Activated T-helper 1 cell treated with Interleukin-2 at 50 U/mL for 16 hours (primary cell): ENCODE measurements at regions not wholly inside any gene's neighbourhood (a gene's known extent, or its start where the extent isn't known, plus 50 kb on each side); places are given as distances from the start of the nearest gene placed in this dataset.

ENCODE experiments used
- DNase-seq: peaks from one replicate; pipeline ENCODE4 v3.0.0-alpha.2; 2020; ENCODE audit warnings: low read depth

DNA sequence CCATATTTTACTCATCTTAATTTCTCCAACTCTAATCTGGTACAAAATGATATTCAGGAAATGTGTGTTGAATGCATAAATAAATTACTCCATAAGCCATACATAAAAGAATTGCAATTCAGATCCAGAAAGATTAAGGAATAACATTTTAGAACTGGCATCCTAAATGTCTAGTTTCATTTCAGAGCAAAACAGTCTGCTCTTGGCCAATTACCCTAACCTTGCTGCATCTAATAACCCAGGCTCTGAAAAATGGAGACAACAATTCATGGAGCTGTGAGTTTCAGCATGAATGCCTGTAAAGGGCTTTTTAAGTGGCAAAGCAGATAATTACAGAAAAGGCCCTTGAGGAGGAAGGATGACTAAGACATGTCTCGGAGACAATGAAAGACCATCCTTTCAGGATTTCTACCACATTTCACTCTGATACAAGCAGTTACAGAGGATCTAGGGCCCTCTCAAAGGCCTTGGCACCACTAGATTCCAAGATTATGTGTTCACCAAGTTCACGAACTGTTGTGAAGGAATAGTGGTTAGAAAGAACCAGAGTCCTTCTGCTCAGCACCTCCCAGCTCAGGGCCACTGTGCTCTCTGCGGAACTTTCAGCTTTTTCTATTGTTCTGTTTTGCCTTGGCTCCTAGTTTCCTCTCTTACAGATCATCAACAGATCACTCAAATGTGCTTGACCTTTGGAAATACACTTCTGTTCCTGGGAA, 157.6 kb upstream of the BLID start:
- no peak for DNase-seq

GRCh38 chr11:122271745-122272144, 155.7 kb upstream of the BLID start:
- DNase-seq, result no peak

DNA sequence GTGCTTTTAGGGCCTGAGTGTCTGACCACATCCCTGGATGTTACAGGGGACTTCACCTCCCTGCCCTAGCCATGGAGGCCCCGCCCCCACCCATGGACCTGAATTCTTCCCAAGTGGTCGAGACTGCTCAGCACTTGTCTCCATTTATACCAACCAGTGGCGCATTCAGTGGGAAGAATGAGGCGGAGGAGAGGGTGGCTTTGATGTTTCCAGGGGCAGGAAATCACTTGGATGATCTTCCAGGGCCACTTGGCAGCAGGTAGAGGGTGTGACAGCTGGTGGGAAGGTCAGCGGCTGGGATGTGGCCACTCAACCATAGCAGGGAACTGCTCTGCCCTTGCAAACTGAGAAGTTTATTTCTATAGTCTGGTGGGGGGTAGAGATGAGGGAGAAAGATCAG, 155.1 kb upstream of the BLID start:
- no peak for DNase-seq

- no peak for DNase-seq
These were observed 154.5 kb upstream of the BLID start for GRCh38 chr11:122270535-122270934.

- no peak for DNase-seq
These were observed 153.8 kb upstream of the BLID start for GRCh38 chr11:122269824-122270223.

DNA sequence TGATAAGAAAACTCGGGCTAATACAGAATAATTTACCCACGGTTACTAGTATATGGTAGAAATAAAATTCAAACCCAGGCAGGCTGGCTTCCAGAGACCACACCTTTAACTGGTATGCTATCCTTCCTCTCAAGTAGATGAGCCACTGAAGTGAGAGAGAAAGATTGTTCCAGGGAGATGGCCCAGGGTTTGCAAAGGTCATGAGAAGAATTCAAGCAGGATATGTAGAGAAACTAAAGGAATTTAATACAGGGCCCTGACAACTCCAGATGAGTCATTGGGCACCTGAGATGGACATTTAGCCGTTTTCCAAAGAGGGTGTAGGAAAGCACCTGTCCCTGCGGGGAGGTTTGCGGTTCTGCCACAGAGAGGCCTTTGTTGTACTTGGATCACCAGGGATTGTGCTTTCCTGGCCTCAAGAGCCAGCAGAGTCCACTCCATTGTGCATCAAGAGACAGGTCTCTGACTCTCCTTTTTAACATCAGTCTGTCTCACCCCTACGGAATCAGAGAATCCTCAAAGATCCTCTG, 152.7 kb upstream of the BLID start:
- no peak for DNase-seq

DNA sequence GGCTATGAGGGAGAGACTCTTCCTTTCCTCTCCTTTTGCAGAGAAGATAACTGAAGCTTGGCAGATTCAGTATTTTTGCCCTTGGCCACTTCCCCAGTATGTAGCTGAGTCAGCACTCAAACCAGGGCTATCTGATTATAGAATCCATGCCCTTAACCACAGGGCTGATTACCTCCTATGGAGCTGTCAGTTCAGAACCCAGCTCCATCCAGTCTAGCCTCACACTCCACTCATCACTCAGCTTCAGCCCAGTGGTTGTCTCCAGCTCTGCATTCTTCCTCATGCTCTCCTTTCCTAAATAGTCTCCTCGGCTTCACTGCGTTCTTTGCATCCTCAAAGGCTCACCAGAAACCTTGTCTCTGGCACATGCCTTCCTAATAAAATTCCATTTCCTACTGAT, 151.6 kb upstream of the BLID start:
- no peak for DNase-seq

DNA sequence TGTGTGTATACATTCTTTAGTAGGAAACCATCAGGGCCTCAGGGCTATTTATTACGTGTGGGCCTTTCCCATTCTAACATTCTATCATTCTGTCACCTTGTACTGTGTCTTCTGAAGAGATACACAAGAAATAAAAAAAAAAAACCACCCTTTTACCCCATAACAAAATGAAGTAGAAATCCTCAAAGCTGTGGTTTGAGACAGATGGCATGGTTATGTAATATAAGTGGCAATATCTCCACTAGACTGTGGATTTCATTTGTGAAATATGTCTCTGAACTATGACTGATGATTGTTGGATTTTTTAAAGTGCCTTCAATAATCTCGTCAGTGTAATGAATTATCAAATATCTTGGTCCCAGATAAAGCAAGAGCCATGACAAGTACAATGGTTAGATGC, 150.0 kb upstream of the BLID start:
- DNase-seq, result no peak

GRCh38 chr11:122264121-122264520, 148.1 kb upstream of the BLID start:
- no peak for DNase-seq

DNA sequence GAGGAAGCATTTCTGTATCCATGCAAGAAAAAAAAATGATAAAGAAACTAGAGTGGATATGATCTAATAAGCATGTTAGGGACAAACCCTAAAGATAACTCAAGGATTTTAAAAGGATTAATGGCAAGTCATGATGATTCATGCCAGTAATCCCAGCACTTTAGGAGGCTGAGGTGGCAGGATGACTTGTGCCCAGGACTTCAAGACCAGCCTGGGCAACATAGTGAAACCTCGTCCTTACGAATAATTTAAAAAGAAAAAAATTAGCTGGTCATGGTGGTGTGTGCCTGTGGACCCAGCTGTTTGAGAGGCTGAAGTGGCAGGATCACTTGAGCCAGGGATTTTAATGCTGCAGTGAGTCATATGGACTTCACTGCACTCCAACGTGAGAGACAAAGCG, 145.5 kb upstream of the BLID start:
- no peak for DNase-seq

- DNase-seq, result no peak
These were observed 143.3 kb upstream of the BLID start for GRCh38 chr11:122259195-122259821.

DNA sequence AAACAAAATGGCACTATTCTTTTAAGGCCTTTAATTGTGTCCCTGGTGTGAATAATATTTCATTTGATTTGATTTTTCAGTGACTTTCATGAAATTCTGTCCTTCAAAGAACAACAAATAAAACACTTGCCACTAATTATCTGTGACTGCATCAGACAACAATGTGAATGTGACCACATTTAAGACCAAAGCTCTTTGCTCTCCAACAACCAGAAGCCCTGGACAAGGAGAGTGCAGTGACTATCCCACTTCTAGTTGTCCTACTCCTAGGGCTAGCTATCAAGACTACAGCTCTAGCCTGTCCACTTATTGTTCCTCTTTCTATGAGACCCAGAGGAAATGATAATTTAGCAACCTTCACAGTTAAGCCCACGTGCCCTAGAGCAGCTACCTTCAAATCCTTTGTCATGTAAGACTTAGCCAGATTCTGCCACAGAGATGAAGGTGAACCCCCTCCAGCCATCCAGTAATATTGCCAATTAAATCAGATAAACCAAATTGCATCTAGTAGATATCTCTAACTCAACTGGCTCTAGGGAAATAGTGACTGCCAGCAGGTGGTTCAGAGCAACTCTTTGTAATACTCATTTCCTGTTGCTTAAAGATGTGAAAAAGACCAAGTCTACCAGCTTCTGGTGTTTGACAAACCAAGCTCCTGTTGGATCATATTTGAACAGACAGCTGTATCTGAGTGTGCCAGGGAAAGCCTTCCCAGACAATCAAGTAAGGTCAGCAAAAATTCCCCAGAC, 142.6 kb upstream of the BLID start:
- no peak for DNase-seq

DNA sequence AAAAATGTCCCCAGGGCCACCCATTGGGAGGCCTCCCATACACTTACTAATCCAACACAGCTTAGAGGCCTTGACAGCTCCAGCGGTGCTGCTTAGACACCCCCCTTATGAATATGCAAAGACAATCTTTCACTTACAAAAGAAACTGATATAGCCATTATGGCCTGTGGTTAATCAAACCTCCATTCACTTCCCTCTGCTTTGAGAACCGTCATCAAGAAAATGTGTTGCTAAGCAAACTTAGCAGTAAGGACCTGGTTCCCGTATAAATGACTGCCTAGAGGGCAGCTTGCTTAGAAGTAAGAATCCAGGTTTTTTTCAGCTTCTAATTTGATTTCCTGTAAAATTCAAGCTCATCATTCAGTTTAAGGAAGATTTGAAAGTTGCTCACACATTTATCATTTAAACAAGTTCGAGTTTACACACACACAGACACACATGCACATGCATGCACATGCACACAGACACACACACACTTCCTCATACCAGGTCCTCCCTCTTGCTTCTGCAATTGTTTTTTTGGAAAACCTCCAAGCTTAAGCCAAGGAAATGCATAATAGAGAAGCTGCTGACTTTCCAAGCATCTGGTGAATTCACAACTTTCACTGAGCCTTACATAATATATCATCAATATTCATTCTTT, 137.7 kb upstream of the BLID start:
- no peak for DNase-seq

GRCh38 chr11:122248939-122249338, 132.9 kb upstream of the BLID start:
- no peak for DNase-seq

- no peak for DNase-seq
These were observed 132.1 kb upstream of the BLID start for GRCh38 chr11:122248131-122248530.

- DNase-seq, result no peak
These were observed 130.9 kb upstream of the BLID start for GRCh38 chr11:122246874-122247273.

- DNase-seq, result no peak
These were observed 126.7 kb upstream of the BLID start for GRCh38 chr11:122242731-122243130.

- DNase-seq, result no peak
These were observed 125.6 kb upstream of the BLID start for GRCh38 chr11:122241566-122241965.

DNA sequence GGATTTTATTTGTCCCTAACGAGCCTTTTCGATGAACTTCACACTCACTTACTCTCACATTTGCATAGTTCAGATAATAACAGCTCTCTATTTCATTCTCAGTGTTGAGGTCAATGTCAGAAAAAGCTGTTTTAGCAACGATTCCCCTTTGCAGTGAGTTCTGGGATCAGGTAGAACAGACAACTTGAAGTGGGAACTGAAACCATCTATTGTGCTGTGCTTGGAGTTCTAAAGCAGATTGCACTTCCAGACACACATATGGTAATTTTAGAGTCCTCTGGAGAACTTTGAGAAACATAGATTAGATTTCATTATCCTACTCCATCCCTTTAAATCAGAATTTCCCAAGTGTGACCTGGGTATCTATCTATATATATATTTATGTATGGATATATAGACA, 124.6 kb upstream of the BLID start:
- no peak for DNase-seq

GRCh38 chr11:122235615-122236014, 119.6 kb upstream of the BLID start:
- no peak for DNase-seq

- DNase-seq, result no peak
These were observed 118.8 kb upstream of the BLID start for GRCh38 chr11:122234780-122235179.

DNA sequence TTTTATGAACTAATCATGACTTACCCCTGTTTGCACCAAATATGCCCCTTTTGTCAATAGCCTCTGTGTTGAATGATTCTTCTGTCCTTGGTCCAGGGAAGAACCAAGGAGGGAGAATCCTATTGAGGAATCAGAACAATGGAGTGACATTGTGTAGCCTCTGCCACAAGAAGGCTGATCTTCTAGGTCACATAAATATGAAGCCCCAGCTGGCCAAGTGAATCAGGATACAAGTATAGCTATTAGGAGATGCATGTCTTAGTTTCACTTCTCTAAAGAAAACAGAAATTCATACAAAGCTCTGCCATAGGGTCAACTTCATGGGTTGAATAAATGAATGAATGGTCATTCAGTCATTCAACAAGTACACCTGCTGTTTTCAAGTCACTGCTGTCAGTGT, 118.2 kb upstream of the BLID start:
- DNase-seq, result no peak

GRCh38 chr11:122232985-122233384, 117.0 kb upstream of the BLID start:
- no peak for DNase-seq
